HG02798 (cell line): ENCODE measurements at regions not wholly inside any gene's neighbourhood (a gene's known extent, or its start where the extent isn't known, plus 50 kb on each side); places are given as distances from the start of the nearest gene placed in this dataset.

Experiments
- ATAC-seq: cut with Tn5 transposase; IDR thresholded peaks from one replicate; pipeline ENCODE4 v1.9.1; 2021; ENCODE audit warnings: mild to moderate bottlenecking; ENCODE audit not compliant: unreplicated experiment, poor library complexity

GRCh38 chr2:126748188-126748760, 92.3 kb downstream of the GYPC start:
- ATAC-seq, result no peak

- ATAC-seq, result no peak
Measured at GRCh38 chr2:126748929-126749518, 93.1 kb downstream of the GYPC start.

- peak; percentile 53 for ATAC-seq
Measured at GRCh38 chr2:126749537-126749936, 93.6 kb downstream of the GYPC start.

- no peak for ATAC-seq
Measured at GRCh38 chr2:126750506-126750905, 94.5 kb downstream of the GYPC start.

- ATAC-seq, result no peak
Measured at GRCh38 chr2:126751477-126751876, 95.5 kb downstream of the GYPC start.

- no peak for ATAC-seq
Measured at GRCh38 chr2:126752876-126753275, 96.9 kb downstream of the GYPC start.

- ATAC-seq, result no peak
Measured at GRCh38 chr2:126753501-126754212, 97.7 kb downstream of the GYPC start.

GRCh38 chr2:126754240-126755004, 98.5 kb downstream of the GYPC start:
- no peak for ATAC-seq

- no peak for ATAC-seq
Measured at GRCh38 chr2:126756125-126756524, 100.2 kb downstream of the GYPC start.

- no peak for ATAC-seq
Measured at GRCh38 chr2:126761256-126761980, 105.5 kb downstream of the GYPC start.

- no peak for ATAC-seq
Measured at GRCh38 chr2:126761981-126762878, 106.3 kb downstream of the GYPC start.

GRCh38 chr2:126764686-126765265, 108.8 kb downstream of the GYPC start:
- ATAC-seq, result no peak

GRCh38 chr2:126765395-126765794, 109.4 kb downstream of the GYPC start:
- ATAC-seq, result no peak

- ATAC-seq, result no peak
Measured at GRCh38 chr2:126766295-126766968, 110.5 kb downstream of the GYPC start.

- no peak for ATAC-seq
Measured at GRCh38 chr2:126766969-126767296, 111.0 kb downstream of the GYPC start.

- ATAC-seq, result no peak
Measured at GRCh38 chr2:126769118-126769517, 113.2 kb downstream of the GYPC start.

- ATAC-seq, result no peak
Measured at GRCh38 chr2:126770466-126770865, 114.5 kb downstream of the GYPC start.

GRCh38 chr2:126771094-126771493, 115.1 kb downstream of the GYPC start:
- ATAC-seq, result no peak
